B cell (primary cell): ENCODE measurements at regions not wholly inside any gene's neighbourhood (a gene's known extent, or its start where the extent isn't known, plus 50 kb on each side); places are given as distances from the start of the nearest gene placed in this dataset.

Source experiments
- ATAC-seq: fragments of 200-7000 bp; cut with Tn5 transposase; one replicate; pipeline ENCODE4 v1.10.0; 2021; ENCODE audit warnings: low read depth, mild to moderate bottlenecking, moderate number of reproducible peaks, moderate library complexity
- CTCF ChIA-PET: fragments of 350-600 bp; sonication (Branson Sonifier 250); formaldehyde crosslinking; loops from one replicate; lab custom pipeline; 2021; ENCODE audit warnings: antibody characterized with exemption, inconsistent platforms; lab: Charles Lee
- POLR2A ChIA-PET: fragments of 350-600 bp; sonication (Branson Sonifier 250); formaldehyde crosslinking; loops from one replicate; lab custom pipeline; 2021; ENCODE audit warnings: antibody characterized with exemption; lab: Charles Lee
- DNase-seq: peaks from one replicate; pipeline ENCODE4 v3.0.0; 2013
- H2AFZ ChIP-seq: 2 replicates; pipeline ENCODE4 v1.6.1; 2012; ENCODE audit warnings: mild to moderate bottlenecking, low read depth, low read length; ENCODE audit not compliant: insufficient read depth, poor library complexity, severe bottlenecking
- H3K27ac ChIP-seq, 2 donors: 1 replicate in 1 of 2; 2 replicates in 1 of 2; pipeline ENCODE4 v1.5.1; 2012 to 2013; ENCODE audit warnings: low read length in 2 of 2, mild to moderate bottlenecking in 2 of 2, moderate library complexity in 1 of 2
- H3K27me3 ChIP-seq, 4 experiments: fragments of 200-600 bp in 1 of 4; sonication (generic) in 1 of 4; replicated peaks in 1 of 4; 1 replicate in 2 of 4; 2 replicates in 2 of 4; pipeline versions ENCODE4 v1.6.1 to v1.7.0; 2013 to 2016; ENCODE audit warnings: low read length in 3 of 4, mild to moderate bottlenecking in 2 of 4, mixed read lengths in 1 of 4, moderate library complexity in 1 of 4; ENCODE audit not compliant: insufficient read depth in 4 of 4, control insufficient read depth in 3 of 4; ENCODE audit errors: control extremely low read depth in 1 of 4
- H3K36me3 ChIP-seq, 2 experiments: replicated peaks in 1 of 2; 1 replicate in 1 of 2; 2 replicates in 1 of 2; pipeline versions ENCODE4 v1.6.1 to v1.7.1; 2013; ENCODE audit warnings: low read length in 1 of 2; ENCODE audit not compliant: insufficient read depth in 2 of 2, control insufficient read depth in 1 of 2; ENCODE audit errors: control extremely low read depth in 1 of 2, extremely low read depth in 1 of 2
- H3K4me1 ChIP-seq, 2 donors: fragments of 200-600 bp in 1 of 2; sonication (generic) in 1 of 2; 1 replicate in 1 of 2; 2 replicates in 1 of 2; pipeline versions ENCODE4 v1.5.1 to v1.6.1; 2013 to 2017; ENCODE audit warnings: low read length in 2 of 2; ENCODE audit not compliant: control insufficient read depth in 2 of 2, insufficient read depth in 2 of 2
- H3K4me2 ChIP-seq: replicated peaks from 2 replicates; pipeline ENCODE3; 2012; ENCODE audit warnings: mild to moderate bottlenecking, low read depth, low read length; ENCODE audit not compliant: poor library complexity, severe bottlenecking
- H3K4me3 ChIP-seq, 5 experiments: fragments of 200-600 bp in 1 of 5; sonication (generic) in 1 of 5; 1 replicate in 3 of 5; 2 replicates in 2 of 5; pipeline versions ENCODE4 v1.5.1 to v1.7.0; 2011 to 2016; ENCODE audit warnings: low read length in 4 of 5, mild to moderate bottlenecking in 4 of 5, low read depth in 2 of 5, control low read depth in 1 of 5, moderate library complexity in 1 of 5; ENCODE audit not compliant: insufficient read depth in 1 of 5; ENCODE audit errors: control extremely low read depth in 1 of 5, extremely low read depth in 1 of 5
- H3K79me2 ChIP-seq: fragments of 200-600 bp; sonication (generic); one replicate; pipeline ENCODE4 v1.6.0; 2016; ENCODE audit warnings: low read length; ENCODE audit not compliant: control insufficient read depth, insufficient read depth
- H3K9ac ChIP-seq: fragments of 200-600 bp; sonication (generic); 2 replicates; pipeline ENCODE4 v1.6.1; 2017; ENCODE audit warnings: mild to moderate bottlenecking, low read length, moderate library complexity
- H3K9me3 ChIP-seq, 3 donors: one replicate each; pipeline versions ENCODE4 v1.6.1 to v1.7.1; 2013; ENCODE audit warnings: low read length in 2 of 3; ENCODE audit not compliant: control insufficient read depth in 2 of 3, insufficient read depth in 1 of 3; ENCODE audit errors: control extremely low read depth in 1 of 3
- H4K20me1 ChIP-seq: 2 replicates; pipeline ENCODE4 v1.6.0; 2012; ENCODE audit warnings: mild to moderate bottlenecking, low read length; ENCODE audit not compliant: insufficient read depth, control insufficient read depth, poor library complexity, severe bottlenecking
- H3K27ac Mint-ChIP-seq: one replicate; pipeline ENCODE4 v1.8.0; 2021; ENCODE audit warnings: mixed read lengths
- H3K27me3 Mint-ChIP-seq: one replicate; pipeline ENCODE4 v1.8.0; 2021; ENCODE audit warnings: mixed read lengths
- H3K4me1 Mint-ChIP-seq: one replicate; pipeline ENCODE4 v1.8.0; 2021; ENCODE audit warnings: mixed read lengths
- H3K4me3 Mint-ChIP-seq: one replicate; pipeline ENCODE4 v1.8.0; 2021; ENCODE audit warnings: mixed read lengths
- H3K9me3 Mint-ChIP-seq: one replicate; pipeline ENCODE4 v1.8.0; 2022; ENCODE audit warnings: mixed read lengths; ENCODE audit not compliant: insufficient read depth
- CTCF ChIP-seq: fragments of 200-600 bp; IDR thresholded peaks from one replicate; pipeline ENCODE4 v1.8.0; 2022; ENCODE audit warnings: antibody characterized with exemption, mild to moderate bottlenecking
- EZH2 ChIP-seq: IDR thresholded peaks from 2 replicates; pipeline ENCODE4 v1.6.1; 2012; ENCODE audit warnings: borderline replicate concordance, low read depth, mild to moderate bottlenecking, moderate library complexity, low read length; ENCODE audit not compliant: insufficient read depth, poor library complexity, severe bottlenecking
- WGBS: methylation state at CpG from one replicate; pipeline ENCODE4 v1.1.5; 2013; ENCODE audit warnings: missing lambda C conversion rate; ENCODE audit not compliant: insufficient coverage; 5-methylcytosine and 5-hydroxymethylcytosine counted together
- intact Hi-C: fragments of 100-400 bp; cut with micrococcal nuclease; formaldehyde crosslinking; loops from one replicate; pipeline ENCODE4 v1.10.0; 2022

GRCh38 chr2:83908750-83909149, 550.3 kb downstream of the SUCLG1 start:
- Histone ChIP-seq H3K27ac (no peak overlapping the region), H3K36me3 (no peaks in the 10 kb centered on the region), H3K79me2 (no peaks in the 10 kb centered on the region), H3K27me3 (no peaks in the 10 kb centered on the region), H3K4me3 (no peak overlapping the region), H3K4me1 (no peaks in the 10 kb centered on the region), H2AFZ (no peak overlapping the region), H3K9ac (no peak overlapping the region), H3K4me2 (no peak overlapping the region), H4K20me1 (no peaks in the 10 kb centered on the region), H3K9me3 (peaks cover 0 to 2% (median 0%) of the 10 kb centered on the region in 3 donors)
- H3K9me3 Mint-ChIP-seq, result no peaks in the 10 kb centered on the region
- no peaks in the 10 kb centered on the region for H3K27me3 Mint-ChIP-seq
- DNase-seq, result no peak
- ChIA-PET CTCF (no interaction called here), POLR2A (no interaction called here)
- intact Hi-C loops, result no loop called here
- TF ChIP-seq EZH2, result no peak
- no peak for TF ChIP-seq CTCF
- H3K27ac Mint-ChIP-seq, result no peak overlapping the region
- ATAC-seq, result no peak
- H3K4me3 Mint-ChIP-seq, result no peak overlapping the region
- no peaks in the 10 kb centered on the region for H3K4me1 Mint-ChIP-seq

GRCh38 chr2:83901317-83901716, 557.8 kb downstream of the SUCLG1 start:
- H2AFZ ChIP-seq, result no peak overlapping the region
- no peaks in the 10 kb centered on the region for H3K27me3 ChIP-seq
- H3K79me2 ChIP-seq, result no peaks in the 10 kb centered on the region
- ChIA-PET POLR2A (no interaction called here), CTCF (no interaction called here)
- H4K20me1 ChIP-seq, result no peaks in the 10 kb centered on the region
- no peak overlapping the region for H3K4me3 ChIP-seq
- Mint-ChIP-seq H3K4me3 (no peak overlapping the region), H3K27ac (no peak overlapping the region), H3K27me3 (no peaks in the 10 kb centered on the region), H3K4me1 (no peaks in the 10 kb centered on the region), H3K9me3 (peaks cover 4% of the 10 kb centered on the region)
- no peak overlapping the region for H3K4me2 ChIP-seq
- intact Hi-C loops, result no loop called here
- no peak for ATAC-seq
- H3K4me1 ChIP-seq, result no peaks in the 10 kb centered on the region
- no peak overlapping the region for H3K9ac ChIP-seq
- 80% methylated on average over 1 of the region's 3 CpGs for WGBS
- peaks cover 0 to 3% (median 0%) of the 10 kb centered on the region in 3 donors for H3K9me3 ChIP-seq
- no peaks in the 10 kb centered on the region for H3K36me3 ChIP-seq
- TF ChIP-seq EZH2 (no peak), CTCF (no peak)
- no peak overlapping the region for H3K27ac ChIP-seq
- no peak for DNase-seq
